Sigmoid colon (tissue), 4 donors: ENCODE measurements at regions not wholly inside any gene's neighbourhood (a gene's known extent, or its start where the extent isn't known, plus 50 kb on each side); places are given as distances from the start of the nearest gene placed in this dataset.

ENCODE experiments used
- CTCF ChIP-seq, 4 experiments: fragments of 450-650 bp in 3 of 4; fragments of 200-600 bp in 1 of 4; IDR thresholded peaks; one replicate each; pipeline ENCODE4 v1.5.1; 2016 to 2019; ENCODE audit warnings: antibody characterized with exemption in 4 of 4, mild to moderate bottlenecking in 3 of 4, moderate library complexity in 2 of 4
- EP300 ChIP-seq, 4 donors: sonication (generic); formaldehyde crosslinking; IDR thresholded peaks; one replicate each; pipeline ENCODE4 v1.6.1; 2017; ENCODE audit warnings: antibody characterized with exemption in 4 of 4
- POLR2A ChIP-seq, 2 donors: fragments of 450-650 bp; IDR thresholded peaks; one replicate each; pipeline ENCODE4 v1.6.1; 2016; ENCODE audit warnings: antibody characterized with exemption in 2 of 2, mild to moderate bottlenecking in 2 of 2, moderate library complexity in 2 of 2
- POLR2AphosphoS5 ChIP-seq, 4 donors: sonication (generic); formaldehyde crosslinking; IDR thresholded peaks; one replicate each; pipeline ENCODE4 v1.6.1; 2017; ENCODE audit warnings: antibody characterized with exemption in 4 of 4

GRCh38 chr16:85179344-85180046 lies 67.2 kb upstream of the CIBAR2 start:
- TF ChIP-seq CTCF (IDR thresholded peaks at IDR 0.05) (no peak), POLR2A (IDR thresholded peaks at IDR 0.05) (no peak), POLR2AphosphoS5 (IDR thresholded peaks at IDR 0.05) (no peak), EP300 (IDR thresholded peaks at IDR 0.05) (no peak)
